Activated T-cell treated with anti-CD3 and anti-CD28 coated beads for 1 hour (primary cell): ENCODE measurements at regions not wholly inside any gene's neighbourhood (a gene's known extent, or its start where the extent isn't known, plus 50 kb on each side); places are given as distances from the start of the nearest gene placed in this dataset.
A peak's percentile ranks its signal among the peaks of the same experiment; 100 is the strongest.

Experiments used
- DNase-seq: peaks from one replicate; pipeline ENCODE4 v3.0.0-alpha.2; 2020; ENCODE audit warnings: low read depth

GRCh38 chr17:14813649-14814370 lies 451.3 kb downstream of the PMP22 start:
- no peak for DNase-seq

DNA sequence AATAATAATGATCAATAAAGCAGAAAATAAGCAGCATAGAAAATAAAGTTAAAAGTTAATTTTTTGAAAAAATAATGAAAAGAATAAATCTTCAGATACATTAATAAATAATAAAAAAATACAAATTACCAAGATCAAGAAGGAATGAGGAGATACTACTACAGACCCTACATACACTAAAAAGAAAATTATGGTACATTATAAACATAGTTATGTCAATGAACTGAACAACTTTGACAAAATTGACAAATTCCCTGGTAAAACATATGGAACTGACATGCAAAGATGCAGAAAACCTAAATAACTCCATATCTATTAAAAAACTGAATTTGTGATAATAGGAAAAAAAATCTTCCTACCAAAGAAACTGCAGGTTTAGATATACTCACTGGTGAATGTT lies 456.7 kb downstream of the PMP22 start:
- no peak for DNase-seq

- DNase-seq = no peak
These were observed 459.8 kb downstream of the PMP22 start for GRCh38 chr17:14805348-14805747.

DNA sequence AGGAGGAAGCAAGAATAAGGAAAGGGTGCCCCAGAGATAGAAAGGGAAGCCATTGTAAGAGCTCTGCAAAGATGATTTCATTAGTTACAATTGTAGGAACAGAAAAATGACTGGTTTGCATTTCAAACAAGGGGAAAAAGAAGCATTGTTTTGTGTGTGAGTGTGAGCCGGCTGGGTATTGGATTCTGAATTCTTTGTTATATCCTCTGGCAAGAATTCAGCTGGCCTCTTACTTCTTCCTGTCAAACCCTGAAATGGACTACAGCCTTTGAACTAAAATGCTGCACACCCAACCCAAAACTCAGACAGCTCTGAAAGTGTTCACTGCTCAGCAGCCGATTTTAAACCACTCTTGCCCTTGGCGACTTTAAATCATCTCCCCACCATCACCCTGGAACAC lies 461.3 kb downstream of the PMP22 start:
- DNase-seq = no peak

DNA sequence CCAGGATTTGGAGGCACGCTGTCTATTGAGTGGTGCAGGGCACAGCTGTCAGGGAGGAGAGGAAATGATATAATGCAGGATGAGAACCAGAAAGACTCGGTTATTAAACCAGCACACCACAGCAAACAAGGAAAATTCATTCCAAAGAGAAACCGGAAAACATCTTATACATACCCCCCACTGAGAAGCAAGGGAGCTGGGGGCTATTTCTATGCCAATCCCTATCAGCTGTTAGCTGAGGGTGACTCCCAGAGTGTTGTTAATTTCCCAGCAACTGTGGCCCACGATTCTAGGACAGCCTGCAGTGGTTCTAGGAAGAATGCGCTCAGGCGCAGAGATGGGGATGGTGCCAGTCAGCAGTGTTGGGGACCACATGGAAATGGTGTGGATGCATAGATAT lies 467.3 kb downstream of the PMP22 start:
- DNase-seq = no peak

DNA sequence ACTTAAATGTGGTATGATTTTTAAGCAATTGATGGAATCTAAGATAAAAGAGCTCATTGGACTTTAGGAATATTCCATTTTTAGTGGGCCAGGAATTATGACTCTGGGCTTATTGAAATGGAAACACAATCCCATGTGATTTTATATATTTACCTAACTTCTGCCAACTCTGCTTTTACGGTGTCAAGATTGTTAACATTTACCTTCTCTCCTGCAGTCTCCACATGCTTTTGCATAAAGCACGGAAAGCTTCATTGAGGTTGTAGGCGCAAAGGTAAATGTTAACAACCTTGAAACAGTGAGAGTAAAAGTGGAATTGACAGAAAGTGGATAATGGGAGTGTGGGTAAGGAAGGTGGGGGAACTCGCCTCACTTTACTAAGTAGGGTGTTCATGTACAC lies 468.1 kb downstream of the PMP22 start:
- no peak for DNase-seq

DNA sequence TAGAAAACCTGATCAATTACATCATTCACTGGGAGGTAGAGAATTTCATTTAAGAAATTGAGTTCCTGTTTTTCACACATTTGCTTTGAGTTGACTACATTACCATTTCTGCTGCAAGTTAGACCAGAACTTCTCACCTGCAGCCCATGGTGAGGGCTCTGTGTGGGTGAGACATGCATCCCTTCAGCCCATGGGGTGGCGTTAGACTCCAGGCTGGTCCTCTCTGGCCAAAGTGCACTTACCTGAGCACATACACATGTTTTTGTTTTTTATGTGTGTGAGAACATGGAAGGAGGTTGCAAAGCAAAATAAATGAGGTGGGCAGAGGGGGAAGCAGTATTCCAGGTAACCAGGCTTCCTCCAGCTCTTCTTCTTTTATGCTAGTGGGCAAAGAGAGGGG lies 470.2 kb downstream of the PMP22 start:
- no peak for DNase-seq

GRCh38 chr17:14793237-14793636 lies 471.9 kb downstream of the PMP22 start:
- DNase-seq = no peak

GRCh38 chr17:14792746-14793145 lies 472.4 kb downstream of the PMP22 start:
- DNase-seq = no peak

DNA sequence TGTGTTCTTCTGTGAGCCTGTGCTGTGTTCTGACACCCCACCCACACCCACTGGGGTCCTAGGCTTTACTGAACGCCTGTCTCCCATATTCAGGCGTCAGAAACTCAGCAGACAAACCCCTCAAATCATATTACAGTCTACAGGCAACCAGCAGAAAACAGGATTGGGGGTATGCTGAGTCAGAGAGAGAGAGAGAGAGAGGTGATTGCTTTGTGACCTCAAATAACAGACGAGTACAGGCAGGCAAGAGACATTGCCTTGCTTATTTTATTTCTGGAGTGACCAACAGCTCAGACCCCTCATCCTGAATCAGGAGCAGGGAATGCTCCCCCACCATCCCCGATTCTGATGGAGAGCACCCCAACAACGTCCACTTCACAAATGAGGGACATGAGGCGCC lies 473.9 kb downstream of the PMP22 start:
- no peak for DNase-seq

- no peak for DNase-seq
These were observed 474.6 kb downstream of the PMP22 start for GRCh38 chr17:14790521-14790920.

- DNase-seq = peak; percentile 11
These were observed 480.0 kb downstream of the PMP22 start for GRCh38 chr17:14784997-14785696.

GRCh38 chr17:14781123-14781522 lies 480.2 kb downstream of the HS3ST3B1 start:
- no peak for DNase-seq

DNA sequence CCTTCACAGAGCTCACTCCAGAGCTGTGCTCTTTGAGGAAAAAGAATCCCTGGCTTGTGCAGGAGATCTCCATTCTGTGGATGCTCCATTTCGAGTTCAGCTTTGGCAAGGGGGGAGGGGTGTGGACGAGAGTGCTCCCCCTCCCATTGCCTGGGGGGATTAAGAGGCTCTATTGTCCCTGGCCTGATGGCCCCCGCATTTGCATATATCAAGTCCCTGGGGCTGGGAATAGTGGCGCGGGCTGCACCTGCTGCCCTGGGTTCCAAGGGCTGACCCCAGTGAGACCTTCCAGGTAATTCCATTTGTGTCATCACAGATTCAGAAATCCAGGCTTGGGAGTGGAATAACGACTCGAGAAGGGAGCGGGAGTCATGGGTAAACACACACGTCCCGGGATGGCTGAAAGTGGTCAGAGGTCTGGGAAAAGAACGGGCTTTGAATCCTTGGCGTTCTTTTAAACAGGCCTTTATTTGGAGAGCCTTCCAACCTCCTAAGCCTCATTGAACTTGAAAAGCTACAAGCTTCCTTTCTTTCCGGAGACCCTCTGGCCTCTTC lies 479.3 kb downstream of the HS3ST3B1 start:
- DNase-seq = no peak

- DNase-seq = no peak
These were observed 478.4 kb downstream of the HS3ST3B1 start for GRCh38 chr17:14779241-14779640.

DNA sequence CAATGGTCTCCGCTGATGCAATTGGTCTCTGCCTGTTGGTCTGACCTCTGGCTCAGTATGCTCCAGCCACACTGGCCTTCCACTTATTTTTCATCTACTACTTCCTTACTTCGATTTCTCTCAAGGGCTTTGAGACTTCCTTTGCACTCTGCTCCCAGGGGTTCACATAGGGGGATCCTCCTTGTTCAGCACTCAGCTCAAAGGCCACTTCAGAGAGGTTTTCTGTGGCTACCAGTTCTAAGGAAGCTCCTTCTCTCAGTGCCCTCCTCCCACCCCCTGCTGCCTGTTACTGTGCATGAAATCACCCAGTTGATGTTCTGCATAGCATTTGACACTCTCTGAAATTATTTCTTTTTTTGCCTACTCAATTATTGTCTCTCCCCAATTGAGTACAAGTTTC lies 476.4 kb downstream of the HS3ST3B1 start:
- DNase-seq = no peak

- DNase-seq = no peak
These were observed 475.9 kb downstream of the HS3ST3B1 start for GRCh38 chr17:14776791-14777190.

GRCh38 chr17:14775731-14776492 lies 475.0 kb downstream of the HS3ST3B1 start:
- DNase-seq = no peak

GRCh38 chr17:14774774-14775173 lies 473.9 kb downstream of the HS3ST3B1 start:
- no peak for DNase-seq

DNA sequence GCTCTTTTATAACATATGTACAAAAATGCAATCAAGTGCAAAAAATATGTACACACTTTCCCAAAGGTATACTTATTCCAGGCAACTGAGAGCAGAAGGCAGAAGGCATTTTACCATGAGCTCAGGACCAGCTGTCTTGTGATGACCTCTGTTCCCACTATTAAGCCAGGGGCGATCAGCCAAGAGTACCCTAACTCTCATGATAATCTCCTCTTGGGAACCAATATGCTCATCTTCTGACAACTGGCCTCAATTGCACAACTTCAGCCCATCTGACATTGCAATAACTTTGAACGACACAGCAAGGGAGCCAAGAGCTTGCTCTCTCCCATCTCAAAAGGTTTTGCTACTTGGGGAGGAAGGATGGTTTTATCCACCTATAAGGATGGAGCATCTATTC lies 471.9 kb downstream of the HS3ST3B1 start:
- DNase-seq = no peak

- DNase-seq = no peak
These were observed 470.7 kb downstream of the HS3ST3B1 start for GRCh38 chr17:14771543-14771942.

DNA sequence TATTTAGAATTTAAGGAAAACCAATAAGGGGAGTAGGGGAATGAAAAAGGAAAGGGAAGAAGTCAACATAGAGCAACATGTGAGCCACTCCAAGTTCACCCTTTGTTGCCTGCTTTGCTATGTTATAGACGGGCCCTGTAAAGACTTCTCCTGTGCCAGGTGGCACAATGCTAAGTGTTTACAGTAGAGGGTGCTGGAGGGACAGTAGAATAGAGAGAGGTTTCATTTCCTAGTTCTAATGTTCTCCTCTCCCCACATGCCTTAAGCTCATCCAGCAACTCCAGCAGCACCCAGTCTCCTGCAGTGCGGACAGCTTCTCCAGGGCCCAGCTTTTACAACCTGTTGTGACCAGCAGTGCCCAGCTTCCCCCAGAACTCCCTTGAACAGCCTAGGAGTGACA lies 468.0 kb downstream of the HS3ST3B1 start:
- DNase-seq = no peak
